ENCODE measurements at regions not wholly inside any gene's neighbourhood (a gene's known extent, or its start where the extent isn't known, plus 50 kb on each side); places are given as distances from the start of the nearest gene placed in this dataset.

- no peak for TF ChIP-seq ZNF510 (tag by site-specific recombination; IDR thresholded peaks at IDR 0.05; ENCODE audit: insufficient replicate concordance)
- no peak for TF ChIP-seq KLF7 (tag by site-specific recombination; IDR thresholded peaks at IDR 0.05; ENCODE audit: borderline replicate concordance)
- TF ChIP-seq ZNF514 (tag by site-specific recombination; IDR thresholded peaks at IDR 0.05), result no peak
- no peak for TF ChIP-seq ZNF571 (tag by site-specific recombination; IDR thresholded peaks at IDR 0.05)
- TF ChIP-seq, protein P1, sequence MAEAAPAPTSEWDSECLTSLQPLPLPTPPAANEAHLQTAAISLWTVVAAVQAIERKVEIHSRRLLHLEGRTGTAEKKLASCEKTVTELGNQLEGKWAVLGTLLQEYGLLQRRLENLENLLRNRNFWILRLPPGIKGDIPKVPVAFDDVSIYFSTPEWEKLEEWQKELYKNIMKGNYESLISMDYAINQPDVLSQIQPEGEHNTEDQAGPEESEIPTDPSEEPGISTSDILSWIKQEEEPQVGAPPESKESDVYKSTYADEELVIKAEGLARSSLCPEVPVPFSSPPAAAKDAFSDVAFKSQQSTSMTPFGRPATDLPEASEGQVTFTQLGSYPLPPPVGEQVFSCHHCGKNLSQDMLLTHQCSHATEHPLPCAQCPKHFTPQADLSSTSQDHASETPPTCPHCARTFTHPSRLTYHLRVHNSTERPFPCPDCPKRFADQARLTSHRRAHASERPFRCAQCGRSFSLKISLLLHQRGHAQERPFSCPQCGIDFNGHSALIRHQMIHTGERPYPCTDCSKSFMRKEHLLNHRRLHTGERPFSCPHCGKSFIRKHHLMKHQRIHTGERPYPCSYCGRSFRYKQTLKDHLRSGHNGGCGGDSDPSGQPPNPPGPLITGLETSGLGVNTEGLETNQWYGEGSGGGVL (tag by site-specific recombination; IDR thresholded peaks at IDR 0.05), result no peak
- TF ChIP-seq ZNF837 (tag by site-specific recombination; IDR thresholded peaks at IDR 0.05), result no peak
- no peak for TF ChIP-seq FEZF1 (tag by site-specific recombination; IDR thresholded peaks at IDR 0.05)
- TF ChIP-seq ZNF324 (tag by site-specific recombination; IDR thresholded peaks at IDR 0.05), result no peak
- TF ChIP-seq ZNF623 (tag by site-specific recombination; IDR thresholded peaks at IDR 0.05), result no peak
- TF ChIP-seq ZNF140 (tag by site-specific recombination; IDR thresholded peaks at IDR 0.05), result no peak
- no peak for TF ChIP-seq ZNF626 (tag by site-specific recombination; IDR thresholded peaks at IDR 0.05)
- TF ChIP-seq ZNF776 (tag by site-specific recombination; IDR thresholded peaks at IDR 0.05; ENCODE audit: borderline replicate concordance), result no peak
These were observed 153.1 kb downstream of the GPAM start (continued) for GRCh38 chr10:112030431-112030830.

GRCh38 chr10:112039823-112040222, 143.7 kb downstream of the GPAM start:
- H3K9me3 ChIP-seq (ENCODE audit: control insufficient read depth, insufficient read depth, low read depth, low read length), result no peaks in the 10 kb centered on the region
- H3K36me3 ChIP-seq (ENCODE audit: control insufficient read depth in 2 of 2, insufficient read depth in 1 of 2, low read length in 2 of 2), result no peaks in the 10 kb centered on the region
- H3K27ac ChIP-seq (ENCODE audit: extremely low read depth, low read depth, low read length), result no peak overlapping the region
- no peak for TF ChIP-seq GLIS1 (tag by site-specific recombination; IDR thresholded peaks at IDR 0.05)
- TF ChIP-seq, protein P2, sequence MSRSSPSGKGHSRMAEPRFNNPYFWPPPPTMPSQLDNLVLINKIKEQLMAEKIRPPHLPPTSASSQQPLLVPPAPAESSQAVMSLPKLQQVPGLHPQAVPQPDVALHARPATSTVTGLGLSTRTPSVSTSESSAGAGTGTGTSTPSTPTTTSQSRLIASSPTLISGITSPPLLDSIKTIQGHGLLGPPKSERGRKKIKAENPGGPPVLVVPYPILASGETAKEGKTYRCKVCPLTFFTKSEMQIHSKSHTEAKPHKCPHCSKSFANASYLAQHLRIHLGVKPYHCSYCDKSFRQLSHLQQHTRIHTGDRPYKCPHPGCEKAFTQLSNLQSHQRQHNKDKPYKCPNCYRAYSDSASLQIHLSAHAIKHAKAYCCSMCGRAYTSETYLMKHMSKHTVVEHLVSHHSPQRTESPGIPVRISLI (tag by site-specific recombination; IDR thresholded peaks at IDR 0.05), result no peak
- TF ChIP-seq SCRT2 (tag by site-specific recombination; IDR thresholded peaks at IDR 0.05), result no peak
- TF ChIP-seq ZFP69B (tag by site-specific recombination; IDR thresholded peaks at IDR 0.05), result no peak
- no peak for TF ChIP-seq ZNF555 (tag by site-specific recombination; conservative IDR thresholded peaks at IDR 0.05)
- TF ChIP-seq TCF7L2 (IDR thresholded peaks at IDR 0.05; ENCODE audit: borderline replicate concordance, low read depth, low read length), result no peak
- TF ChIP-seq, protein P3, sequence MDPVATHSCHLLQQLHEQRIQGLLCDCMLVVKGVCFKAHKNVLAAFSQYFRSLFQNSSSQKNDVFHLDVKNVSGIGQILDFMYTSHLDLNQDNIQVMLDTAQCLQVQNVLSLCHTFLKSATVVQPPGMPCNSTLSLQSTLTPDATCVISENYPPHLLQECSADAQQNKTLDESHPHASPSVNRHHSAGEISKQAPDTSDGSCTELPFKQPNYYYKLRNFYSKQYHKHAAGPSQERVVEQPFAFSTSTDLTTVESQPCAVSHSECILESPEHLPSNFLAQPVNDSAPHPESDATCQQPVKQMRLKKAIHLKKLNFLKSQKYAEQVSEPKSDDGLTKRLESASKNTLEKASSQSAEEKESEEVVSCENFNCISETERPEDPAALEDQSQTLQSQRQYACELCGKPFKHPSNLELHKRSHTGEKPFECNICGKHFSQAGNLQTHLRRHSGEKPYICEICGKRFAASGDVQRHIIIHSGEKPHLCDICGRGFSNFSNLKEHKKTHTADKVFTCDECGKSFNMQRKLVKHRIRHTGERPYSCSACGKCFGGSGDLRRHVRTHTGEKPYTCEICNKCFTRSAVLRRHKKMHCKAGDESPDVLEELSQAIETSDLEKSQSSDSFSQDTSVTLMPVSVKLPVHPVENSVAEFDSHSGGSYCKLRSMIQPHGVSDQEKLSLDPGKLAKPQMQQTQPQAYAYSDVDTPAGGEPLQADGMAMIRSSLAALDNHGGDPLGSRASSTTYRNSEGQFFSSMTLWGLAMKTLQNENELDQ (tag by site-specific recombination; IDR thresholded peaks at IDR 0.05; ENCODE audit: low read depth), result no peak
- no peak for TF ChIP-seq ZNF677 (tag by site-specific recombination; IDR thresholded peaks at IDR 0.05)
- no peak for TF ChIP-seq ZNF513 (tag by site-specific recombination; IDR thresholded peaks at IDR 0.05)
- no peak for TF ChIP-seq ZNF214 (tag by site-specific recombination; IDR thresholded peaks at IDR 0.05; ENCODE audit: borderline replicate concordance)
- no peak for TF ChIP-seq ZNF530 (tag by site-specific recombination; IDR thresholded peaks at IDR 0.05; ENCODE audit: low read depth)
- TF ChIP-seq ZNF350 (tag by site-specific recombination; IDR thresholded peaks at IDR 0.05), result no peak
- no peak for TF ChIP-seq ZNF155 (tag by site-specific recombination; IDR thresholded peaks at IDR 0.05)
- TF ChIP-seq ZNF221 (tag by site-specific recombination; IDR thresholded peaks at IDR 0.05; ENCODE audit: borderline replicate concordance), result no peak
- TF ChIP-seq, protein P4, sequence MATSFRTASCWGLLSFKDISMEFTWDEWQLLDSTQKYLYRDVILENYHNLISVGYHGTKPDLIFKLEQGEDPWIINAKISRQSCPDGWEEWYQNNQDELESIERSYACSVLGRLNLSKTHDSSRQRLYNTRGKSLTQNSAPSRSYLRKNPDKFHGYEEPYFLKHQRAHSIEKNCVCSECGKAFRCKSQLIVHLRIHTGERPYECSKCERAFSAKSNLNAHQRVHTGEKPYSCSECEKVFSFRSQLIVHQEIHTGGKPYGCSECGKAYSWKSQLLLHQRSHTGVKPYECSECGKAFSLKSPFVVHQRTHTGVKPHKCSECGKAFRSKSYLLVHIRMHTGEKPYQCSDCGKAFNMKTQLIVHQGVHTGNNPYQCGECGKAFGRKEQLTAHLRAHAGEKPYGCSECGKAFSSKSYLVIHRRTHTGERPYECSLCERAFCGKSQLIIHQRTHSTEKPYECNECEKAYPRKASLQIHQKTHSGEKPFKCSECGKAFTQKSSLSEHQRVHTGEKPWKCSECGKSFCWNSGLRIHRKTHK (tag by site-specific recombination; IDR thresholded peaks at IDR 0.05), result no peak
- H3K4me1 ChIP-seq (ENCODE audit: control insufficient read depth, insufficient read depth, low read length), result no peaks in the 10 kb centered on the region
- CTCF ChIA-PET, result interaction anchor here (0.6 kb wide), 1 partner anchor 111 kb away, joined by 4 read pairs; no protein-coding TSS in a partner anchor
- H3K4me3 ChIP-seq (ENCODE audit: low read depth, low read length), result no peak overlapping the region
- POLR2A ChIA-PET, result no interaction called here

Measured in HEK293 (cell line).